Urinary bladder (tissue), 3 donors: ENCODE measurements at regions not wholly inside any gene's neighbourhood (a gene's known extent, or its start where the extent isn't known, plus 50 kb on each side); places are given as distances from the start of the nearest gene placed in this dataset.
"Not testable (repeated sequence)": the region's sequence is repeated elsewhere in the genome, so short reads cannot be mapped to it uniquely, and the experiment has no call there.

Experiments
- DNase-seq: peaks from one replicate; pipeline ENCODE4 v3.0.0-alpha.2; 2015; ENCODE audit errors: extremely low spot score
- H3K27ac ChIP-seq: one replicate; pipeline ENCODE4 v1.5.1; 2013; ENCODE audit warnings: low read depth, mild to moderate bottlenecking, moderate library complexity
- H3K36me3 ChIP-seq: one replicate; pipeline ENCODE4 v1.6.1; 2013; ENCODE audit warnings: mild to moderate bottlenecking, moderate library complexity; ENCODE audit not compliant: insufficient read depth
- H3K4me1 ChIP-seq: one replicate; pipeline ENCODE4 v1.6.1; 2013; ENCODE audit warnings: mild to moderate bottlenecking, moderate library complexity; ENCODE audit not compliant: insufficient read depth
- H3K4me3 ChIP-seq: one replicate; pipeline ENCODE4 v1.5.1; 2013; ENCODE audit warnings: low read depth, low read length
- WGBS: extraction: QIAGEN DNeasy Blood & Tissue Kit; methylation state at CpG from one replicate; pipeline ENCODE4 v1.1.7; 2013; 5-methylcytosine and 5-hydroxymethylcytosine counted together
- donor health status: healthy with polysubstance abuse.
- donor health status: healthy.

DNA sequence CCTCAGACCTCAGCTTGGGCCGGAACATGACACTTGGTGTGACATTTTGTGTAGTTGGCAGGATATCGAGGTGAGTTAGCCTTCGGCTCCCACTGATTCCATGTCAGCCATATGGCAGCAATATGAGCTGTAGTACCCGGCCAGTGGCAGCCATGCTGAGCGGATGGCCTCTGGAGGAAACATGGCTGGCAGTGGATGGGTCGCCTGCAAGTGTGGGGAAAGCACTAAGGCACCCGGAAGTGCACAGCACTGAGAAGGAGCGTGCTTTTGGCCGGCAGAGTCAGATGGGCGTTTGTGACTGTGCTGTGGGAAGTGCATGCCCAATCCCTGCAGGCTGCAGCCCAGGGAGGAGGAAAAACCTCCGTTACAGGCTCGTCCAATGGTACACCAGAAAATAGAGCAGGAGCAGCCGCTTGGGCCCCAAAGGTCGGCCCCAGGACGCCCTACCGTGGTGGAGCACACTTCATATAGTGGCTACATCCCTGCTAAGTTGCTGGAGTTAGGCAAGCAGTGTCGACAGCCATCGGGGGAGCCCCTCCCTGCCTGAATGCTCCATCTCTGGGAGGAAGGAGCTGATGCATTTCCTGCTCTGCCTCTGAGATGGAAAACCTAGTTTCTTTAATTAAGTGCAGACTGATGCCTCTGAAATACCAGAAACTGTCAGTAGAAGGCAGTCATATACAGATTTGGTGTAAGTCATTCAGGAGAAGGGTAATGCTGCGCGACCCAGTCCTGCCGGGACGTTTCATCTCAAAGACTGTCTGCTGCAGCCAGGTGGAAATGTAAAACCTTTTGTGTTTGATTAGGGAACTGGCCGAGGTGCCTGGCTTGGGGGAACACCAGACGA is 2185.8 kb upstream of the ACO1 start:
- H3K36me3 ChIP-seq = no peaks in the 10 kb centered on the region
- no peak overlapping the region for H3K4me3 ChIP-seq
- H3K4me1 ChIP-seq = no peaks in the 10 kb centered on the region
- no peak for DNase-seq
- WGBS = 89% methylated on average over 24 of the region's 24 CpGs
- no peak overlapping the region for H3K27ac ChIP-seq

DNA sequence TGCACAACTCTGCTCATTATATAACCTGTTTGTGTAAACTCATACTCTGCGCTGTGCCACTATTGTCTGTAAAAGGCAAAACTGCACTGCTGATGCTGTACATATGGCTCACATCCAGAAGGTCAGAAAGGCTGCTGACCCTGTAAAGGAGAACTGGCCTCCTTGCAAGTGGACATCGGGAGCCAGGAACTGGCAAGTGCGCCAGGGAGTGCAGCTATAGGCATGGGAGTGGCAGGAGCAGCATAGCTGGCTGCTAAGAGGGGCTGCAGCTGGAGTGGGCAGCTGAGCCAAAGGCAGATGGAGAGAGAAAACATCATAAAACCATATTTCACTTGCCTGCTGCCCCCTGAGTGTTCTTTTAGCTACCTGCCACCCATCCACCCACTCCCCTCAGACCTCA is 2183.4 kb upstream of the ACO1 start:
- Histone ChIP-seq H3K4me1 (no peaks in the 10 kb centered on the region), H3K4me3 (no peak overlapping the region), H3K36me3 (no peaks in the 10 kb centered on the region), H3K27ac (no peak overlapping the region)
- DNase-seq = no peak
- WGBS = 87% methylated on average over 3 of the region's 3 CpGs

DNA sequence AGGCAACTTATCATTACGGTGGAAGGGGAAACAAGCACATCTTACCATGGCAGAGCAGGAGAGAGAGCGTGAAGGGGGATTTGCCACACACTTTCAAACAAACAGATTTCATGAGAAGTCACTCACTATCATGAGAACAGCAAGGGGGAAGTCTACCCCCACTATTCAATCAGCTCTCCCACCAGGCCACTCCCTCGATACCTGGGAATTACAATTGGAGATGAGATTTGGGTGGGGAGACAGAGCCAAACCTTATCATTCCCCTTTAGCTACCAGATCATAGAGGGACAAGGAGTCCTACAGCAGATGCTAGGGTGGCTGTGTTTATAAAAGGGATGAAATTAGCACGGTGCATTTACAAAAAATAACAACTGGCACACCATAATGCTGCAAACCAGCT is 2149.4 kb upstream of the ACO1 start:
- no peaks in the 10 kb centered on the region for H3K36me3 ChIP-seq
- no peak for DNase-seq
- H3K4me1 ChIP-seq = no peaks in the 10 kb centered on the region
- H3K4me3 ChIP-seq = no peak overlapping the region
- no peak overlapping the region for H3K27ac ChIP-seq
- 73% methylated on average over 4 of the region's 4 CpGs for WGBS

DNA sequence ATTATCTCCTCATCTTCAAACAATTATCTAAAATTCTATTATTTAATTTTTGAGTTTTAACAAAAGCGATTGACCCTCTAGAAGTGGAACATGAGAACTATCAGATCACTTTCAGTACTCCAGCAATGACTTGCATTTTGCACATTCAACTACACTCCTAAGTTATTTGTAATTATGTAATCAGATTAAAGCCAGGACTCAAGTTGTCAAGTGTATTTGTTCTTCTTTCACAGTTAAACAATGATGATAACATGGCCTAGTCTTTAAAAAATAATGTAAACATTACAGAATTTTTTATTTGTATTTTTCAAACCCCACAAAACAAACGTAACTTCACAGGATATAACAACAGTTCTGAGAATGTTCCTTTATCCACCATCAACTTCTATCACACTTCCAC is 2148.9 kb upstream of the ACO1 start:
- DNase-seq = no peak
- Histone ChIP-seq H3K4me1 (no peaks in the 10 kb centered on the region), H3K27ac (no peak overlapping the region), H3K36me3 (no peaks in the 10 kb centered on the region), H3K4me3 (no peak overlapping the region)
- 72% methylated on average over 2 of the region's 2 CpGs for WGBS

DNA sequence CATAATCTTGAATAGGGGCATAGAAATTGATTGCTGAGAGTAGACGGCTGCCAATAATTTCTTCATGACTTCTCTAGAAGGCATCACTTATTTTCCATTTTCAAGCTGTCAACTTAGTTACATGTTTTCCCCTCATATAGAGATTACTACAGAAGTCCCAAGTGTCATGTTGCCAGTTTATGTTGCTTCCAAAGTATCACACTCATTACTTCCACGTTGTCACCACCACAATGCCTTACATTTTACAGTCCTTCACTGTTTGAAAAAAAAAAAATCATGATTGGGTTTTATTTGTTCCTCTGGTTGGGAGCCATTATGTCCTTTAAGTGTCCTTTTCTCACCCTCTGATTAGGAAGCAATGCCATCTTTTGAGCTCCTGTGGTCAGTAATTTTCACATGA is 2144.6 kb upstream of the ACO1 start:
- Histone ChIP-seq H3K4me1 (no peaks in the 10 kb centered on the region), H3K27ac (no peak overlapping the region), H3K36me3 (no peaks in the 10 kb centered on the region), H3K4me3 (no peak overlapping the region)
- WGBS = 63% methylated on average over 2 of the region's 2 CpGs
- no peak for DNase-seq

DNA sequence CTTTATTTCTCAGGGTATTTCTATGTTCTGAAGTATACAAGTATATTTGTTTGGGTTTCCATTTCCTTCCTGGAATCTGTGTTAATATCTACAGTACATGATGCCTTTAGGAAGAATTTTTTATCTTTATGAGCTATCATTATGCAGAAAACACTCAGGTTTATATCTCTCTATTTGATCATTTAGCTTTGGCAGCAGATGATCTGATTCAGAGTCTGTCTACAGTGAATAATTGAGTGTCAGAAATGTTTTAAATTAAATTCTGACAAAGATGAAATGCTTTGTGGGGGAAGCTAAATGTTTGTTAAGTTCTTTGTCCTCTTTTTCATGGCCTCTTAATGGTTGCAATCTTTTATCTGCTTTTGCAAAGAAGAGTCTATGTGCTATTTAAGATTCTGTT is 2141.0 kb upstream of the ACO1 start:
- no peak overlapping the region for H3K4me3 ChIP-seq
- H3K27ac ChIP-seq = no peak overlapping the region
- no peak for DNase-seq
- H3K4me1 ChIP-seq = no peaks in the 10 kb centered on the region
- H3K36me3 ChIP-seq = no peaks in the 10 kb centered on the region

DNA sequence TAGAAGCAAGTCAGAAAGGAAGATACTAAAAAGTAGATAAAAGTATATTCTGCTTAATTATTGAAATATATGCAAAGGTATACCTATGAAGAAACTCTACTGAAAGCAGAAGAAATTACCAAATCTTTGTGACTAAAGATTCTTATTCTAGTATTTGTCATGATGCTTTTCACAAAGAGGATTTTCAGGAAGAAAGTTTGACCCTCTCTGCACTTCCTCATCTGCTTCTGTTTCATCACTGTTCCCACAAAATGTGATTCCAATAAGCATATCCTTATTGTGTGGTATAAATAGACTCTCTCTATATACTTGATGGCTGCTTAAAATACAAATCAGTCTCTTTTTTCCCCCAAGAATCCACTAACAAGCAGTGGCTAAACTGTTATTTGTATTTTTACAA is 2139.6 kb upstream of the ACO1 start:
- Histone ChIP-seq H3K27ac (no peak overlapping the region), H3K4me3 (no peak overlapping the region), H3K4me1 (no peaks in the 10 kb centered on the region), H3K36me3 (no peaks in the 10 kb centered on the region)
- DNase-seq = no peak

DNA sequence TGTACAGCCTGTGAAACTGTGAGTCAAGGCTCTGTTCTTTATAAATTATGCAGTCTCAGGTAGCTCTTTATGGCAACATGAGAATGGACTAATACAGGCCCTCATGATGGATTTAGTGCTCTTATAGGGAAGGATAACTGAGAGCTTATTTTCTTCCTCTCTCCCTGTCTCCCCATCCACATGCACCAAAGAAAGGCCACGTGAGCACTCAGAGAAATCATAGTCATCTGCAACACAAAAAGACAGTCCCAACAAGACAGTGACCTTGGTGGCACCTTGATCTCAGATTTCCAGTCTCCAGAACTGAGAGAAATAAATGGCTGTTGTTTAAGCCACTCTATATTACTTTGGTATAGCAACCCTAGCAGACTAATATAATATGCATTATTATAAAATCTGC is 2133.6 kb upstream of the ACO1 start:
- no peak for DNase-seq
- Histone ChIP-seq H3K36me3 (no peaks in the 10 kb centered on the region), H3K27ac (no peak overlapping the region), H3K4me3 (no peak overlapping the region), H3K4me1 (no peaks in the 10 kb centered on the region)
- WGBS = 32% methylated on average over 1 of the region's 1 CpG

DNA sequence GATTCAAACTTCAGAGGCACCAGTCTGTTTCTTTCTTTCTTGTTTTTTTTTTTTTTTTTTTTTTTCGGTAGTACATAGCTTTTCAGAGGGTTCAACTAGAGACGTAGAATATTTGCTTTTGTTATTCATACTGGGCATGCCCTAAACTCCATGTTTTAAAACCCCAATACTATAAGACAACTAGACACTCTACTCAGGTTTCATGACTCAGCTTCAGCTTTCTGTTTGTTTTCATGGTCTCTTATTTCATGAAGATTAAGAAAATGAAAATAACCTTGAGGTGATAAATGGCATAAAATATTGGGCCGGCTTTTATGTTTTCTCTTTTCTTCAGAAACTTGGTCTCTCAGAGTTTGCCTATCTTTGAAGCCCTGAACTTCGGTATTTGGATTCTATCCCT is 2126.3 kb upstream of the ACO1 start:
- no peak for DNase-seq
- Histone ChIP-seq H3K4me3 (no peak overlapping the region), H3K27ac (no peak overlapping the region), H3K4me1 (no peaks in the 10 kb centered on the region), H3K36me3 (no peaks in the 10 kb centered on the region)
- 78% methylated on average over 4 of the region's 4 CpGs for WGBS

DNA sequence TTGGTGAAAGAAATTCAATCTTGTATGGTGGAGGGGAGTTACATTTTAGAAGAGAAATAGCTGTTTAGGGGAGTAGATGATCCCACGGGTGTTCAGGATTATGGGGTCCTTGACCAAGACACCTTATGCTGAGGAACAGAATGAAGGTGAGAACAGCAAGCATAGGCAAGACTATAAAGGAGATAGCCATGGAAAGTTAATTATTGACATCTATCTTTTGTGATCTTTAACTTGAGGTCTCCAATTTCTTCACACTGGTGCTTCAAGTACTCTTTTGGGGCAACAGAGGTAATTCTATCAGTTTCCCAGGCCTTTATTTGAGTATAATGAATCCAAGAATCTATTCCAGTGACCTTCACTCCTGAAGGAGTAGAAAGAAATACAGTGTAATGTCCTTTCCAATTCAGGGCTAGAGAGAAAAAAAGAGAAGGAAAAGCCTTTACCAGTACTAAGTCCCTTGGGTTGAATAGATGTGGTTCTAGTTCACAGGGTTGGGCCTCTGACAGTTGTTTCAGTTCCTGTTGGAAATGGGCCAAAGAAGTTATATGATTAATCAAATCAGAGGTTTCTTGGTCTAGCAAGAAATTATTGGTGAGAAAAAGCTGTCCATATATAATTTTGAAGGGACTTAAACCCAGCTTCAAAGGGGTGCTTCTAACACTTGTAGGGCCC is 2104.1 kb upstream of the ACO1 start:
- Histone ChIP-seq H3K4me3 (no peak overlapping the region), H3K27ac (no peak overlapping the region), H3K4me1 (no peaks in the 10 kb centered on the region), H3K36me3 (no peaks in the 10 kb centered on the region)
- WGBS = 90% methylated on average over 1 of the region's 1 CpG
- DNase-seq = no peak

DNA sequence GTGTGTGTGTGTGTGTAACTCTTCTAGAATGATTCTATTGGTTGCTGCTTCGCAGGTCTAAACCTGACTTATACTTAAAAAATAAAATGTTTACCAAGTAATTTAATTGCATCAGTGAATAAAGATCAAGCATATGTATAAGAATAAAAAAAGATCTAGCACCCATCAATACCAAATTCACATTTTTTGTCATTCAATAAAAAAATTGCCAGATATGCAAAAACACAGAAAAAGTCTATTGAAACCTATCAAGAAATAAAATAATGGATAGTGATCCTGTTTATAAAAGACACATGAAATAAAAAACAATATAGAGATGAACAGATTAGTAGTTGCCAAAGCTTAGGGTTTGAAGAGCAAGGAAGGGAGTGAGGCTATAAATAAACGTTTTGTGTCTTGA is 2095.0 kb upstream of the ACO1 start:
- Histone ChIP-seq H3K4me1 (no peaks in the 10 kb centered on the region), H3K4me3 (no peak overlapping the region), H3K27ac (no peak overlapping the region), H3K36me3 (no peaks in the 10 kb centered on the region)
- 67% methylated on average over 2 of the region's 2 CpGs for WGBS
- DNase-seq = no peak

DNA sequence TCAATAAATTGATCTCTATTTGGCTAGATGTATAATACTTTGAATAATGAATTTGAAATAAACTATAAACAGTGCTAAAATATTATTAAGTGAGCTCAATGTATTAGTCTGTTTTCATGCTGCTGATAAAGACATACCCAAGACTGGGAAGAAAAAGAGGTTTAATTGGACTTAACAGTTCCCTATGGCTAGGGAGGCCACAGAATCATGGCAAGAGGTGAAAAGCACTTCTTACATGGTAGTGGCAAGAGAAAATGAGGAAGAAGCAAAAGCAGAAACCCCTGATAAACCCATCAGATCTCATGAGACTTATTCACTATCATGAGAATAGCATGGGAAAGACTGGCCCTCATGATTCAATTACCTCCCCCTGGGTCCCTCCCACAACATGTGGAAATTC is 2092.4 kb upstream of the ACO1 start:
- not testable (repeated sequence) for H3K27ac ChIP-seq, H3K4me3 ChIP-seq, H3K36me3 ChIP-seq, DNase-seq, H3K4me1 ChIP-seq

DNA sequence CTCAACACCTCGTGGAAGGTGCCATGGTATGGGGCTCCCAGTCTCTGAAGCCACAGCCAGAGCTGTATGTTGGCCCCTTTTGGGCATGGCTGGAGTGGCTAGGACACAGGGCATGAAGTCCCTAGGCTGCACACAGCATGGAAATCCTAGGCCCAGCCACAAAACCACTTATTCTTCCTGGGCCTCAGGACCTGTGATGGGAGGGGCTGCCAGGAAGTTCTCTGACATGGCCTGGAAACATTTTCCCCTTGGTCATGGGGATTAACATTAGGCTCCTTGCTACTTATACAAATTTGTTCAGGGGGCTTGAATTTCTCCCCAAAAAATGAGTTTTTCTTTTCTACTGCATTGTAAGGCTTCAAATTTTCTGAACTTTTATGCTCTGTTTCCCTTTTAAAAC is 2091.2 kb upstream of the ACO1 start:
- Histone ChIP-seq H3K27ac (no peak overlapping the region), H3K4me1 (no peaks in the 10 kb centered on the region), H3K36me3 (no peaks in the 10 kb centered on the region), H3K4me3 (no peak overlapping the region)
- DNase-seq = no peak
- WGBS = 72% methylated on average over 1 of the region's 1 CpG

DNA sequence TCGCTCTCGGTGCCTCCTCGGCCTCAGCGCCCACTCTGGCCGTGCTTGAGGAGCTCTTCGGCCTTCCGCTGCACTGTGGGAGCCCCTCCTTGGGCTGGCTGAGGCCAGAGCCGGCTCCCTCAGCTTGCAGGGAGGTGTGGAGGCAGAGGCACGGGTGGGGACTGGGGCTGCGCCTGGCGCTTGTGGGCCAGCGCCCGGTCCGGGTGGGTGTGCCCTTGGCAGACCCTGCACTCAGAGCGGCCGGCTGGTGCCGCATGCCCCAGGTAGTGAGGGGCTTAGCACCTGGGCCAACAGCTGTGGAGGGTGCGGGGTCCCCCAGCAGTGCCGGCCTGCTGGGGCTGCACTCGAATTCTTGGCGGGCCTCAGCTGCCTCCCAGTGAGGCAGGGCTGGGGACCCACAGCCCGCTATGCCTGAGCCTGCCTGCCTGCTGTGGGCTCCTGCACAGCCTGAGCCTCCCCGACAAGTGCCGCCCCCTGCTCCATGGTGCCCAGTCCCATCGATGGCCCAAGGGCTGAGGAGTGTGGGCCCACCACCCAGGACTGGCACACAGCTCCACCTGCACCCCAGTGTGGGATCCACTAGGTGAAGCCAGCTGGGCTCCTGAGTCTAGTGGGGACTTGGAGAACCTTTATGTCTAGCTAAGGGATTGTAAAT is 2085.2 kb upstream of the ACO1 start:
- DNase-seq = no peak
- Histone ChIP-seq H3K4me1 (no peaks in the 10 kb centered on the region), H3K36me3 (no peaks in the 10 kb centered on the region), H3K4me3 (no peak overlapping the region), H3K27ac (no peak overlapping the region)
- 97% methylated on average over 25 of the region's 25 CpGs for WGBS
